ENCODE measurements at regions not wholly inside any gene's neighbourhood (a gene's known extent, or its start where the extent isn't known, plus 50 kb on each side); places are given as distances from the start of the nearest gene placed in this dataset.

DNA sequence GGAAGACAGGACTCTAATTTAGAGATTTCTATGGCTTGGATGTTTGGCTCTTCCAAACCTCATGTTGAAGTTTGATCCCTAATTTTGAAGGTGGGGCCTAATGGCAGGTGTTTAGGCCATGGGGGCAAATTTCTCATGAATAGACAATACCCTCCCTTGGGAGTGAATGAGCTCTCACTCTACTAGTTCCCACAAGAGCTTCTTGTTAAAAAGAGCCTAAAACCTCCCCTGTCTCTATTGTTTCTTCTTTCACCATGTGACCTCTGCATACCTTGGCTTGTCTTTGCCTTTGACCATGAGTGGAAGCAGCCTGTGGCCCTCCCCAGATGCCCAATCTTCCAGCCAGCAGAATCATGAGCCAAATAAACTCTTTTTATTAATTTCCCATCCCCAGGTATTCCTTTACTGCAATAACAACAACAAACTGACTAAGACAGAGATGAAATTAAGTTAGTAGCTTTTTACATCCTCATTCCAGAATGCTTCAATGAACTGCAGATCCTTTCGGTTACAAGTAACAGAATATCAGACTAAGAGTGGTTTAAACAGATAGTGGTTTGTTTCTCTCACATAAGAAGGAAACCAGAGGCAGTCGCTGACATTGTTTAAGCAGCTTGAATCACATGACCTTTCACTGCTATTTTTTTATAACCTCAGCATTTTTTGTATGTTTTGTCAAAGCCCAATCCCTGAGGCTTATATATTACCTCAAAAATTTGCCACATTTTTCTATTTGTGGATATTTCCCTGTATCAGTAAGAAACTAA is 1013.3 kb upstream of the SEMA6D start:
- TF ChIP-seq CTCF (IDR thresholded peaks at IDR 0.05; ENCODE audit: low read length): no peak
- TF ChIP-seq EZH2 (IDR thresholded peaks at IDR 0.05; ENCODE audit: borderline replicate concordance, low read length): no peak
